Adrenal gland (tissue), 9 donors: ENCODE measurements at regions not wholly inside any gene's neighbourhood (a gene's known extent, or its start where the extent isn't known, plus 50 kb on each side); places are given as distances from the start of the nearest gene placed in this dataset.

Experiments used
- DNase-seq, 7 donors: peaks; one replicate each; pipeline ENCODE4 v3.0.0-alpha.2; 2019 to 2020
- H3K27ac ChIP-seq, 5 donors: fragments of 200-600 bp; sonication (generic) in 4 of 5; 1 replicate in 3 of 5; 2 replicates in 2 of 5; pipeline versions ENCODE4 v1.5.1 to v1.8.0; 2016 to 2020; ENCODE audit warnings: mild to moderate bottlenecking in 1 of 5
- H3K27me3 ChIP-seq: fragments of 200-600 bp; 2 replicates; pipeline ENCODE4 v1.8.0; 2021
- H3K36me3 ChIP-seq, 2 donors: fragments of 200-600 bp; replicated peaks in 1 of 2; 1 replicate in 1 of 2; 2 replicates in 1 of 2; pipeline versions ENCODE4 v1.5.1 to v1.8.0; 2018 to 2022
- H3K4me1 ChIP-seq, 2 donors: fragments of 200-600 bp; replicated peaks in 1 of 2; 1 replicate in 1 of 2; 2 replicates in 1 of 2; pipeline versions ENCODE4 v1.5.1 to v1.8.0; 2018 to 2021
- H3K4me3 ChIP-seq, 4 donors: fragments of 200-600 bp; sonication (generic) in 3 of 4; one replicate each; pipeline ENCODE4 v1.5.1; 2016 to 2018
- H3K9me3 ChIP-seq, 3 donors: fragments of 200-600 bp; sonication (generic) in 1 of 3; replicated peaks in 1 of 3; 1 replicate in 2 of 3; 2 replicates in 1 of 3; pipeline versions ENCODE4 v1.5.1 to v1.8.0; 2016 to 2021
- CTCF ChIP-seq, 6 experiments: fragments of 450-650 bp in 4 of 6; fragments of 200-600 bp in 2 of 6; sonication (generic) in 1 of 6; IDR thresholded peaks; 1 replicate in 5 of 6; 2 replicates in 1 of 6; pipeline versions ENCODE4 v1.5.1 to v1.8.0; 2016 to 2021; ENCODE audit warnings: antibody characterized with exemption in 6 of 6, mild to moderate bottlenecking in 2 of 6, moderate library complexity in 1 of 6
- POLR2A ChIP-seq, 2 donors: fragments of 450-650 bp; IDR thresholded peaks; one replicate each; pipeline ENCODE4 v1.6.1; 2017; ENCODE audit warnings: antibody characterized with exemption in 2 of 2, mild to moderate bottlenecking in 2 of 2, moderate library complexity in 1 of 2
- WGBS, 4 donors: extraction: QIAGEN DNeasy Blood & Tissue Kit in 2 of 4; methylation state at CpG; one replicate each; pipeline versions ENCODE4 v1.1.5 to v1.1.7; 2013 to 2017; 5-methylcytosine and 5-hydroxymethylcytosine counted together
- intact Hi-C, 2 donors: fragments of 100-400 bp; cut with DNase I; formaldehyde crosslinking; loops; one replicate each; pipeline versions ENCODE4 v1.14.1 to v1.15.0; 2022 to 2023
- donor health status: healthy with polysubstance abuse.
- donor health status: Bipolar disorder and iron deficiency.
- donor health status: DM: yes; HTN: yes; CAD: no.
- donor health status: DM: no; HTN: no; CAD: no.
- donor health status: DM: no; HTN: no; CAD: no.

DNA sequence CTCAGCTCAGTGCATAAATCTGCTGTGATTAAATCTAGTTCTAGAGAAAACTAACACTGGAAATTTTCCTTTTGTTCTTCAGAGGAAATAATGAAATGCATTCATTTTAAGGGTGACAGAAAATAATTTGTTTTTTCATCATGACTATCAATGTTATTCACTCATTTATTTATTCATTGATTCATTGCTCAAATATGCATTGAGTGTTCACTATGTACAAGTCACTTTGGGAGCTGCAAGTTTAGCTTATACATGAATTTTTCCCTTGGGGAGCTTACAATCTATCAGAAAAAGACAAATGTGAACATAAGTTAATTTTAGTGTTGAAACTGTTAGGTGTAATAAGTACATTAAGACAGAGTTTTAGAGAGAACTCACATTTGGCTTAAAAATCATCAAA, 897.8 kb downstream of the CENPC start:
- Histone ChIP-seq H3K27ac (no peak overlapping the region), H3K4me1 (no peaks in the 10 kb centered on the region), H3K4me3 (no peak overlapping the region), H3K9me3 (no peaks in the 10 kb centered on the region), H3K36me3 (no peaks in the 10 kb centered on the region), H3K27me3 (no peaks in the 10 kb centered on the region)
- TF ChIP-seq POLR2A (IDR thresholded peaks at IDR 0.05) (no peak), CTCF (IDR thresholded peaks at IDR 0.05) (no peak)
- no peak for DNase-seq
- intact Hi-C loops, result no loop called here

GRCh38 chr4:66640233-66640990, 904.9 kb downstream of the CENPC start:
- Histone ChIP-seq H3K4me1 (no peaks in the 10 kb centered on the region), H3K9me3 (no peaks in the 10 kb centered on the region), H3K36me3 (no peaks in the 10 kb centered on the region), H3K4me3 (no peak overlapping the region), H3K27me3 (no peaks in the 10 kb centered on the region), H3K27ac (no peak overlapping the region)
- intact Hi-C loops, result no loop called here
- DNase-seq, result no peak
- WGBS, 4 donors, result 62 to 71% (median 67%) methylated on average over 5 of the region's 5 CpGs
- TF ChIP-seq CTCF (IDR thresholded peaks at IDR 0.05), result no peak
- TF ChIP-seq POLR2A (IDR thresholded peaks at IDR 0.05), result no peak

DNA sequence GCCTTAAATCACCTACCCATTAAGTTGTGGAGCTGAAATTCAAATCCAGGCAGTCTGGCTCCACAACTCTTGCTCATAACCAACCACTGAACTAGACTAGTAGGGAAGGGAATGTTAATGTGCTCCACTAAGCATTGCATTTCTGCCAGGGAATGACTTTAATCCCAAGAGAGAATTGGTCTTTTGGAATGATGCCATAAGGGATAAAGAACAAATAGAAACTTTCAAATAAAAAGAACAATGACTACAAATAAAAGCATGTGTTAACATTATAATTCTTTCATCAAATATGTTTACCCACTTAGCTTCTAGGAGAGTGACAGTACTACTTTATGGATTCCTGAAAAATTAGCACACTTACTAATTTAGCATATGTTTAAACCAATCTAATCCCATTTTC, 905.9 kb downstream of the CENPC start:
- Histone ChIP-seq H3K27me3 (no peaks in the 10 kb centered on the region), H3K27ac (no peak overlapping the region), H3K36me3 (no peaks in the 10 kb centered on the region), H3K9me3 (no peaks in the 10 kb centered on the region), H3K4me3 (no peak overlapping the region), H3K4me1 (no peaks in the 10 kb centered on the region)
- no peak for TF ChIP-seq POLR2A (IDR thresholded peaks at IDR 0.05)
- no peak for TF ChIP-seq CTCF (IDR thresholded peaks at IDR 0.05)
- intact Hi-C loops, result no loop called here
- no peak for DNase-seq

DNA sequence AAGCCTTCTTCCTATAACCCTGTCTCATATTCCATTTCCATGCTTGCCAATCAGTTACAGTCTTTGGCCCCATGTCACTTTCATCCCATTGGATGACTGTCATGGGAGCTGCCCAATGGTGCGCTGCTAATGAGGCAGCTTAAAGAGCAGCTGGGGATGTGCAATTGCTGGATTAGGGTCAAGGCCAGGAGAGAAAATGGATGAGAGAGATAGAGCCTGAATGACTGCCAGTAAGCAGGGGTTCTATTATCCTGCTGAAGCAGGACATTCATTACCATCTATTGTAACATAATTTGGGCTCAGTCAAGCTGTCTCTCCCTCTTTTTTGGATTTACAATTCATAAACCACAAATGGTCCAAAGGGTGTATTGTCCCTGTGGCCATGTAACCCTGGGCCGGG, 909.0 kb downstream of the CENPC start:
- DNase-seq, result no peak
- 43 to 50% (median 47%) methylated on average over 2 of the region's 2 CpGs for WGBS, 4 donors
- Histone ChIP-seq H3K4me3 (no peak overlapping the region), H3K9me3 (no peaks in the 10 kb centered on the region), H3K4me1 (no peaks in the 10 kb centered on the region), H3K27me3 (no peaks in the 10 kb centered on the region), H3K36me3 (no peaks in the 10 kb centered on the region), H3K27ac (no peak overlapping the region)
- intact Hi-C loops, result no loop called here
- TF ChIP-seq POLR2A (IDR thresholded peaks at IDR 0.05), result no peak
- no peak for TF ChIP-seq CTCF (IDR thresholded peaks at IDR 0.05)
